Prostate gland (tissue), 2 donors: ENCODE measurements at regions not wholly inside any gene's neighbourhood (a gene's known extent, or its start where the extent isn't known, plus 50 kb on each side); places are given as distances from the start of the nearest gene placed in this dataset.
"Not testable (repeated sequence)": the region's sequence is repeated elsewhere in the genome, so short reads cannot be mapped to it uniquely, and the experiment has no call there.

Source experiments
- DNase-seq: peaks from one replicate; pipeline ENCODE4 v3.0.0-alpha.2; 2019; ENCODE audit warnings: low spot score
- H3K27ac ChIP-seq, 2 donors: fragments of 200-600 bp; sonication (generic); 2 replicates each; pipeline ENCODE4 v1.5.1; 2017 to 2019
- H3K27me3 ChIP-seq: fragments of 200-600 bp; sonication (generic); replicated peaks from 2 replicates; pipeline ENCODE4 v1.5.1; 2019; ENCODE audit not compliant: insufficient read depth
- H3K36me3 ChIP-seq, 2 donors: fragments of 200-600 bp; sonication (generic); 1 replicate in 1 of 2; 2 replicates in 1 of 2; pipeline versions ENCODE4 v1.5.1 to v1.8.1; 2017 to 2019
- H3K4me1 ChIP-seq: fragments of 200-600 bp; sonication (generic); replicated peaks from 2 replicates; pipeline ENCODE4 v1.5.1; 2019
- H3K4me3 ChIP-seq, 2 donors: fragments of 200-600 bp; sonication (generic); 2 replicates each; pipeline ENCODE4 v1.5.1; 2017 to 2019
- H3K9me3 ChIP-seq: fragments of 200-600 bp; sonication (generic); 2 replicates; pipeline ENCODE4 v1.5.1; 2017
- POLR2A ChIP-seq: fragments of 450-650 bp; IDR thresholded peaks from one replicate; pipeline ENCODE4 v1.6.1; 2016; ENCODE audit warnings: antibody characterized with exemption, mild to moderate bottlenecking
- POLR2AphosphoS5 ChIP-seq: sonication (generic); formaldehyde crosslinking; IDR thresholded peaks from one replicate; pipeline ENCODE4 v1.6.1; 2017; ENCODE audit warnings: antibody characterized with exemption
- WGBS: methylation state at CpG from one replicate; pipeline ENCODE4 v1.1.5; 2018; 5-methylcytosine and 5-hydroxymethylcytosine counted together
- intact Hi-C: fragments of 100-400 bp; cut with DNase I; formaldehyde crosslinking; loops from one replicate; pipeline ENCODE4 v1.14.2; 2022
- TF ChIP-seq, protein P1 (sequence below), 4 experiments: fragments of 200-600 bp in 2 of 4; fragments of 450-650 bp in 2 of 4; sonication (generic) in 2 of 4; IDR thresholded peaks; 1 replicate in 3 of 4; 2 replicates in 1 of 4; pipeline ENCODE4 v1.5.1; 2016 to 2019; ENCODE audit warnings: antibody characterized with exemption in 4 of 4, mild to moderate bottlenecking in 2 of 4, moderate library complexity in 2 of 4

DNA sequence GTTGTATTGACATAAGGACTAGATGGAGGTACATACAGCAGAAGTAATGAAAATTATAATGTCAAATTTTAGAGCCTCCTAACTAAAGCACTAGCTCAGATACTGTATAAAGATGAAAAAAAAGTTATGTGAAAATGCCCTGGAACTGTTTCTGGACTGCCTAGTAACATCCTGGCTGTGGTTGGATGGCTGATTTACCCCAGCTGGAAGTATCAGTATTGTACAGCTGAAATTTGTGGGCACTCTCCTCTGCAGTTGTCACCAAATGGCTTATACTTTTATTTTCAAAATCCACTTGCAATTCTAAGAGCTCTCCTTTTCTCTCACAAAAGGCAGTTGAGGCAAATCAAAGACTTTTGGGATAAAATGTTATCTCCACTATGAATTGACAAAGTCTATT is 239.2 kb downstream of the RPIA start:
- DNase-seq, result no peak
- H3K9me3 ChIP-seq, result no peaks in the 10 kb centered on the region
- intact Hi-C loops, result no loop called here
- no peak overlapping the region for H3K4me3 ChIP-seq
- H3K27me3 ChIP-seq, result no peaks in the 10 kb centered on the region
- no peak overlapping the region for H3K27ac ChIP-seq
- TF ChIP-seq POLR2AphosphoS5, result no peak
- no peak for TF ChIP-seq POLR2A
- TF ChIP-seq, protein P1, sequence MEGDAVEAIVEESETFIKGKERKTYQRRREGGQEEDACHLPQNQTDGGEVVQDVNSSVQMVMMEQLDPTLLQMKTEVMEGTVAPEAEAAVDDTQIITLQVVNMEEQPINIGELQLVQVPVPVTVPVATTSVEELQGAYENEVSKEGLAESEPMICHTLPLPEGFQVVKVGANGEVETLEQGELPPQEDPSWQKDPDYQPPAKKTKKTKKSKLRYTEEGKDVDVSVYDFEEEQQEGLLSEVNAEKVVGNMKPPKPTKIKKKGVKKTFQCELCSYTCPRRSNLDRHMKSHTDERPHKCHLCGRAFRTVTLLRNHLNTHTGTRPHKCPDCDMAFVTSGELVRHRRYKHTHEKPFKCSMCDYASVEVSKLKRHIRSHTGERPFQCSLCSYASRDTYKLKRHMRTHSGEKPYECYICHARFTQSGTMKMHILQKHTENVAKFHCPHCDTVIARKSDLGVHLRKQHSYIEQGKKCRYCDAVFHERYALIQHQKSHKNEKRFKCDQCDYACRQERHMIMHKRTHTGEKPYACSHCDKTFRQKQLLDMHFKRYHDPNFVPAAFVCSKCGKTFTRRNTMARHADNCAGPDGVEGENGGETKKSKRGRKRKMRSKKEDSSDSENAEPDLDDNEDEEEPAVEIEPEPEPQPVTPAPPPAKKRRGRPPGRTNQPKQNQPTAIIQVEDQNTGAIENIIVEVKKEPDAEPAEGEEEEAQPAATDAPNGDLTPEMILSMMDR (IDR thresholded peaks at IDR 0.05), result no peak
- H3K4me1 ChIP-seq, result no peaks in the 10 kb centered on the region
- H3K36me3 ChIP-seq, result no peaks in the 10 kb centered on the region

DNA sequence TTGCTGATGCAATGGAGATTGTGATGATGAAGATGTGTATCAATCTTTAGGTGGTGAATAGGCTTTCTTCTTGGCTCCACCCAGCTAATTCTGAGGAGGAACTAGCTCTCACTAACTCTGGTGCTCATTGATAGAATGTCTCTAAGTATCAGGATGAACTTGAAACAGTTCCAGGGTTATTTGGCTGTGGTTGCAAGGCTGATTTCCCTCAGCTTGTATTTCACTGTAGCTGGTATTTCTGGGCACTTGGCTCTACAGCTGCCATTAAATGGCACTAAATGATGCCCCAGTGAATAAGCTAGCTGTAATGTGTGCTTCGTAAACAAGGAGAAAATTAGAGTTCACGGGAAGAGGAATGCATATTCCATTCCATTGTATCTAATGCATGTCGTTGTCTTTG is 241.2 kb downstream of the RPIA start:
- Histone ChIP-seq H3K27me3 (no peaks in the 10 kb centered on the region), H3K9me3 (no peaks in the 10 kb centered on the region), H3K4me3 (no peak overlapping the region), H3K27ac (no peak overlapping the region), H3K4me1 (no peaks in the 10 kb centered on the region), H3K36me3 (no peaks in the 10 kb centered on the region)
- WGBS, result 60% methylated on average over 3 of the region's 3 CpGs
- TF ChIP-seq POLR2A, result no peak
- DNase-seq, result no peak
- intact Hi-C loops, result no loop called here

DNA sequence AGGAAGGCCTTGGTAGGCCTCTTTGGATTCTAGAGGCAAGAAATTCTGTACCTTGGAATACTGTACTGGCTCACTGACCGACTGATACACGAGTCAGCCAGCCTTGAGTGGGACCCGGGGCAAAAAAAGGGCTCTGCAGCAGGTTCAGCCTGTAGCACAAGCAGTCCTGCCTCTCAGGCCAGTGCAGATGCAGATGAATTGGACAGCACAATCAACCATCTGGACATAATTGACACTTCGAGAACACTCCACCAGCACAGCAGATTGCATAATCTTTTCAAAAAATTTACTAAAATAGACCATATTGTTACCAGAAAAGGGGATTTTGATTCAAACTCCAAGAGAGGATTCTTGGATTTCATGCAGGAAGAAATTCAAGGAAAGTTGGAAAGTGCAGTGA is 241.6 kb downstream of the RPIA start:
- intact Hi-C loops, result no loop called here
- Histone ChIP-seq H3K27ac (no peak overlapping the region), H3K36me3 (no peaks in the 10 kb centered on the region), H3K9me3 (no peaks in the 10 kb centered on the region), H3K4me1 (no peaks in the 10 kb centered on the region), H3K4me3 (no peak overlapping the region), H3K27me3 (no peaks in the 10 kb centered on the region)
- no peak for DNase-seq
- WGBS, result 72% methylated on average over 4 of the region's 4 CpGs
- TF ChIP-seq, protein P1 (IDR thresholded peaks at IDR 0.05), result no peak
- TF ChIP-seq POLR2A (no peak), POLR2AphosphoS5 (no peak)

DNA sequence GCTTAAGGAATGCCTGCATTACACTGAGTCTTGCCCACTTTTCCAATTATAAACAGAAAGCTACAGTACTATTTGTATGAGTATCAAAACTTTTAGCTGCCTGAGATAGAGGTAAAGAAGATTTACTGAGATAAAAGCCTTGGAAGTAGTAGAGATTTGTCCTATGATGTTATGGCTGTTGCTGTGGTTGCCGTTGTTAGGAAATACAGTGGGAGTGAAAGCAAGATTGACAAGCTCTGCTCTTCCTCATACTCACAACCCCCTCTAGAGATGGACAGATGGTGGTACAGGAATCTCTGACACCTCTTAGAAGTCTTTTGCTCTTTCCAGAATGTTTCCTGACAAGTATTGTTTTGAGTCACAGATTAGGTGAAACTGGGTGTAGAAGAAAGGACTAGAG is 242.5 kb downstream of the RPIA start:
- intact Hi-C loops, result no loop called here
- no peak for DNase-seq
- H3K36me3 ChIP-seq, result no peaks in the 10 kb centered on the region
- 12% methylated on average over 1 of the region's 1 CpG for WGBS
- H3K9me3 ChIP-seq, result no peaks in the 10 kb centered on the region
- H3K27ac ChIP-seq, result no peak overlapping the region
- no peaks in the 10 kb centered on the region for H3K4me1 ChIP-seq
- H3K4me3 ChIP-seq, result no peak overlapping the region
- TF ChIP-seq POLR2A (no peak), POLR2AphosphoS5 (no peak)
- TF ChIP-seq, protein P1 (IDR thresholded peaks at IDR 0.05), result no peak
- H3K27me3 ChIP-seq, result no peaks in the 10 kb centered on the region

DNA sequence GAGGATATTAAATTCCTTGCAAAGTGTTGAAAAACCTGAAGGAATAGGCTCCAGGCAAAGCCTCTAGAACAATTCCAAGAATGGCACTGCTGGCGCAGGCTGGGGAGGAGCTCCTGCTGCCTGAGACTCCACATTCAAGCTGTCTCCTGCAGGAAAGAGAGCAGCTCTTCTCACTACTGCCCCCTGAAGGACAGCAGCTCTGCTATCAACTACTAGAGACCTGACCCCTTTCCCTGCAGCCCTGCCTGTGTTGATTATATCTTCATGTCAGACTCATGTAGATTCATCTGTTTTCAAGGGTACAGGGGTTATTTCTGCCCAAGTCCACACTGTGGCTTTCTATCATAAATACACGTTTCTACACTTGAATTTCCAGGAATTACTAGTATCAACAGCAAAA is 249.7 kb downstream of the RPIA start:
- DNase-seq, H3K36me3 ChIP-seq, H3K4me3 ChIP-seq, H3K27me3 ChIP-seq, intact Hi-C loops, H3K27ac ChIP-seq, H3K9me3 ChIP-seq, H3K4me1 ChIP-seq: not testable (repeated sequence)
- 31% methylated on average over 2 of the region's 2 CpGs for WGBS

DNA sequence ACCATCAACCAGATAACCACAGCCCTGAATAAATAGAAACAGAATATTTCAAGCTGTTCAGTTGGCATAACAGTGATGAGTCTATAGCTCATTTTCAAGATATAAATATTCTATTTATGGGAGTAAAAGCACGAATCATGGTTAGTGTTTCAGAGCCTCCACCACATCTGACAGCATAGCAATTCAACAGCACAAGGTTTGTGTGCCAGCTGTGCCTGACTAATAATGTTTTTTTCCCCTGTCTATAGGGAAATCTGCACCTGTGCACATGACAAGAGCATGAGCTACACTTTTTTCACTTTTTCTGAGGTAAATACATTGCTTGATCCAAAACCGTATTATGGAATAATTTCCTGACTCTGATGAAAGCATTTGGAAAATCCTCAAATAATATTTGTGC is 251.3 kb downstream of the RPIA start:
- intact Hi-C loops, result no loop called here
- Histone ChIP-seq H3K36me3 (no peaks in the 10 kb centered on the region), H3K4me1 (no peaks in the 10 kb centered on the region), H3K27me3 (no peaks in the 10 kb centered on the region), H3K4me3 (no peak overlapping the region), H3K9me3 (no peaks in the 10 kb centered on the region), H3K27ac (no peak overlapping the region)
- 79% methylated on average over 2 of the region's 2 CpGs for WGBS
- no peak for DNase-seq
- TF ChIP-seq POLR2A, result no peak
- TF ChIP-seq POLR2AphosphoS5, result no peak
- TF ChIP-seq, protein P1 (IDR thresholded peaks at IDR 0.05), result no peak
